Limb (tissue), 2 donors: ENCODE measurements at regions not wholly inside any gene's neighbourhood (a gene's known extent, or its start where the extent isn't known, plus 50 kb on each side); places are given as distances from the start of the nearest gene placed in this dataset.

ENCODE experiments used
- DNase-seq, 2 donors: peaks; one replicate each; pipeline ENCODE4 v3.0.0-alpha.2; 2016; ENCODE audit errors: extremely low spot score in 2 of 2

DNA sequence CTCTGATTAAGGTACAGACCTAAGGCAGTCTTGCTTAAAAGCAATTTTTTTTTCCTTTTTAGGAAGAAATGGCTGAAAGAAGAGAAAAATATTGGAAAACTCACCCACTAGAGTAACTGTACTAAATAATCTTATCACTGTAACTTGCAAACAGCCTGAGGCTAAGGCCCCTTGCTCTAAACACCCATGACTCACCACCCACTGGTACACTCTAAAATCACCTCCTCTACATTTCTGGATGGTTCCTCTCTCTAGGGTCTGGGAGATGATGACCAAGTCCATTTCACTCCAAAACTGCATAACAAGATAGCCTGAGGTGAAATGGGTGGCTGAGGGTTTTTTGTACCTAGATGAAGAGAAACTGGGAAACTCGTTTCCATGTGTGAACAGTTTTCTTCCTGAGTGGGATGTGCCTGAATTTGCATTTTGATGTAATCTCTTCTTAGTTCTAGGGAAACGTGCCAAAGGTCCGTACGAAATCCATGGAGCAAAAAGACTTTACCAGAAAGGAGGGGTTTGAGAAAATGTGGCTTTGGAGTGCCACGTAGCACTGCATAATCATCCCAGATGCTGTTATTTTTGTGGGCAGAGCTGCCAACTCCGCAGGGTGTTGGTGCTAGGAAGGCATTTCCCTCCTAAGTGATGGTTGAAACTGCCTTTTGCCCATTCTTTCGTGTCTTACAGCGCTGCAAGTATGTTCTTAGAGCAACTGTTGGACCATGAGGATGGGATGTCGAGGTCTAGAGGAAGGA, 113.5 kb upstream of the C10orf90 start:
- no peak for DNase-seq

- DNase-seq, result no peak
Measured at GRCh38 chr10:126787201-126787600, 116.7 kb upstream of the C10orf90 start.

- DNase-seq, result no peak
Measured at GRCh38 chr10:126795318-126795717, 109.9 kb upstream of the DOCK1 start.

DNA sequence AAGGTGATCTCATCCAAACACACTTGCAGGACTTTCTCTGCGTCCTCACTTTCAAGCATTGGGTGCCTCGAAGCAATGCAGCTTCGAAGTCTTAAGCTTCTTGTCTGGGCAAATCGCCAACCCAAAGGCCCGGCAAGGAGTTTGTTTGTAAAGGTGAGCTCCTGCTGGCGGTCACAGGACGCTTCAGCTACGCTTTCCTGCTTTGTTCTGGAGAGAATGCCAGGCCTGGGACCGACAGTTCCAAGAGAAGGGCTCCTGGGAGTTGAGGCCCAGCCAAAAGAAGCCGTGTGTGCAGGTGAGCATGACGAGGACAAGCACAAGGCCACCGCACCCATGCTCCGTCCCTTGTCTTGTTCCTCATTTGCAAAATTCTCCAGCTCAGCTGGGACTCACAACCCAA, 106.6 kb upstream of the DOCK1 start:
- peak in 1 of 2 donors; percentile 37 for DNase-seq

GRCh38 chr10:126803394-126803793, 101.8 kb upstream of the DOCK1 start:
- no peak for DNase-seq

DNA sequence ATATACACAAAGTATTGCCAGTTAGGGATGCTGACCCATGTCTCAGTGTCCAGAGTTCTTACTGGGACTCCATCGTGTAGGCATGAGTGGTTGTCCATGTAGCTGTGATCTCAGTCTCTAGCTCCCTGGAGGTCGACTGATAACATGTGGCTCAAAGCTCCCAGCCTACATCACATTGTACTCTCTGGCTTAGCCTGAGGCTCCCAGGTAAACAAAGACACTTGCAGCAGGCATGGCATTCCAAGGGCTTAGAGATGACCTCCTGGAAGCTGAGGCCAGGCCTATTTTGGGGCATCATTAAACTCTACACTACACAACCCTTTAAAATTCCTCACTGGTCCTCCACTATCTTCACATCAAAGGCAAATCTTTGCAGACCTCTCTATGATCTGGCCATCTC, 100.8 kb upstream of the DOCK1 start:
- DNase-seq, result no peak

GRCh38 chr10:126806498-126806897, 98.7 kb upstream of the DOCK1 start:
- no peak for DNase-seq

DNA sequence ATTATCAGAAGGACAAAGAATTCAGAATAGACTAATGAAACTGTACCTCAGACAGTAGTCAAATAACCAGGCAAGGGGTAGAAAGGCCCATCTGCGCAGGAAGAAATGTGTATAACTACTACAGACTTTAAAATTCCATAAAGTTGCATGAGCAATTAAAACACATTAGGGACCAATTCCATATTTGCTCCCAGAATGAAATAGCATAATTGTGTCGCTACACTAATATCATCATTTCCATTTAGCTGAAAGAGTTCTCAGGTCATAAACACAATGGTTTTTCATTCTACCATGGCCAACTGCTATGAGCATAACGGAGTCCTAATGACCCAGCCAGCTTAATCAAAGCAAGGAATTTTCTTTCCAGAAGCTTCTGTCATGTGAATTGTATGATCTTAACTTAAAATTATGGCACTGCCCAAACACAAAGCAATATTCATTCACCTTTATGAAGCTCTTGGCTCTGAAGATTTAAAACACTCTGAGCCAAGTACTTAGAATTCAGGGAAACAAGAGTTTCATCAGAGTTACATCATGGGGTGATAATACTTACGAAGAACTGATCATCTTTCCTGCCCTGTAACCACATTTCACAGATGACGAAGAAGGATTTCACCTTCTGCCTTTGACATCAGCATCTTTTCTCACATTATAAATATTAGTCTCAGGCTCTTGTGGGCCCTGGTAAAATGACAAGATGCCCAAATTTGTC, 98.1 kb upstream of the DOCK1 start:
- DNase-seq, result no peak

DNA sequence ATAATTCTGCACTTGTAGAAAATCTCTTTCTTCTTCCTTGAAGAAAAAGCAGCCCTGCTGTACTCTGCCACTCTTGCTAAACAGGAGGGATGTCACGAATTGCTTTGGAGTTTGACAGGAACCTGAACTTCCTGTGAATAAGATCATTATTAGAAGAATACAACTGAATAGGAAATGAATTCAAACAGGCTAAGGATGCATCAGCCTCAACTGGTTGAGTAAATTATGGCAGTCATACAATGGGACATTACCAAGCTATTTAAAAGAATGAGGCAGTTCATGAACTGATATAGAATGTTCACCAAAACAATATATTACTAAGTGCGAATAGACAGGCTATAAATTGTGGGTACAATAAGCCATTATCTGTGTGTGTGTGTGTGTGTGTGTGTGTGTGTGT, 97.1 kb upstream of the DOCK1 start:
- DNase-seq, result no peak

GRCh38 chr10:126813432-126813831, 91.8 kb upstream of the DOCK1 start:
- DNase-seq, result no peak

DNA sequence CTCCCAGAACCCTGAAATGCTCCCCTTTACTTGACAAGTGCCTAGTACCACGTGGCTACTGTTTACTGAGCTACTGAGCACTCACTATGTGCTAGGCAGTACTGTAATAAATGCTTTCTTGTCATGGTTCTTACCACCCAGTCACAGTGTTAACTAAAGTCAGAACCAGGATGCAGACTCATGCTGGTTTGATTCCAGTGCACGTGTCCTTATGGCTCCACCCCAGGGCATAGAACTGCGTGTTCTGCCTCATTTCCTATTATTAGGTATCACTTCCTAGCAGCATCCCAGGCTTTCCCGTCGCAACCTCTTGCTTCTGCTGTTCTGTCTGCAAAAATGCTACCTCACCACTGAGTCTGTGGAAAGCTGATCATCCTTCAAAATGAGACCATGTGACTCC, 71.7 kb upstream of the DOCK1 start:
- DNase-seq, result no peak

- DNase-seq, result no peak
Measured at GRCh38 chr10:126836009-126836408, 69.2 kb upstream of the DOCK1 start.

GRCh38 chr10:126838316-126838715, 66.9 kb upstream of the DOCK1 start:
- no peak for DNase-seq

DNA sequence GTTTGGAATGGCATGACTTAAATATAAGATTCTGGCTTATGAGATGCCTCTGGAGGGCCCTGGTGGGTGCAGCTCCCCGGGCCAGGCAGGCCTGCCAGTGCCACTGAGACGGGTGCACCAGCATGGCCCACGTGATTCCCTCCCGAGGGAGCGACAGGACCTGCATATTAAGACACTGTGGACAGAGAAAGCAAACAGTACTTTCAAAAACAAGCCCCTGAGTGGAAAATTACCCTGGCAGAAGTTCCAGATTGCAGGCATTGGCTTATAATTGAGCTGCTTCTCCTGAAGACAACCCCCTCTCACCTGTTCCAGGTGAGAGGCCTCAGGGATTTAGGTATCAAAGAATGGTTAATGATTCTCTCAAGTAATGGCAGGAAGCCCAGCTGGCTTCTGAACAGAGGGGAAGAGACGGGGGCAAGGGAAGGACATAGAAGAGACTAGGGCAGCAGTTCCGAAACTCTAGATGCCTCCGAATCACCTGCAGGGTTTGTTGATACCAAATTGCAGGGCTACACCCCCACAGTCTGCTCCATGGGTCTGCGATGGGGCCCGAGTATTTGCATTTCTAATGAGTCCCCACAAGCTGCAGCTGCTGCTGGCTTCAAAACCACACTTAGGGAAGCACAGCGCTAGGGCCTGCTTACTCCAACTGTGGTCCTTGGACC, 66.0 kb upstream of the DOCK1 start:
- no peak for DNase-seq

DNA sequence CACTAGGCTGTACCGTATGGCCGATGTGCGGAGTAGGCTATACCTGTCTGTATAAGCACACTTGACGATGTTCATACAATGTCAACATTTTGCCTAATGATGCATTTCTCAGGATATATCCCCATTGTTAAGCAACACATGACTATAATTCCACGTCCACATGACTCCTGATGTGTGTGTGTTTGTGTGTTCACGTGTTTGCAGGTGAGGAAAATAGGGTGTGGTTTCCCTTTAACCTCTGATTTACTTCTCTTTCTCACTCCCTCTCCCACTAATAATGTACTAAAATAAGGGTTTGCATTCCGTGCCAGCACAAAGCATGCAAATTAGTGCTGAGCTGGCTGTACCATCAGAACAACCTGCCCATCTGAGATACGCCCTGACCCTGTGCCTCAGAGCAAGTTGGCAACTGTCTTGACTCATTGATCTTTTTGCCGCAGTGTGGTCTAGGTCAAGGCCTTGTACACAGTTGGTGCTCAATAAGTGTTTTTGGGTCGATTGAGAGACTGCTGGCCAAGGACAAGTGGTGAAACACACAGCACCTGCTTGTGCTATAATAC, 64.6 kb upstream of the DOCK1 start:
- DNase-seq, result no peak

DNA sequence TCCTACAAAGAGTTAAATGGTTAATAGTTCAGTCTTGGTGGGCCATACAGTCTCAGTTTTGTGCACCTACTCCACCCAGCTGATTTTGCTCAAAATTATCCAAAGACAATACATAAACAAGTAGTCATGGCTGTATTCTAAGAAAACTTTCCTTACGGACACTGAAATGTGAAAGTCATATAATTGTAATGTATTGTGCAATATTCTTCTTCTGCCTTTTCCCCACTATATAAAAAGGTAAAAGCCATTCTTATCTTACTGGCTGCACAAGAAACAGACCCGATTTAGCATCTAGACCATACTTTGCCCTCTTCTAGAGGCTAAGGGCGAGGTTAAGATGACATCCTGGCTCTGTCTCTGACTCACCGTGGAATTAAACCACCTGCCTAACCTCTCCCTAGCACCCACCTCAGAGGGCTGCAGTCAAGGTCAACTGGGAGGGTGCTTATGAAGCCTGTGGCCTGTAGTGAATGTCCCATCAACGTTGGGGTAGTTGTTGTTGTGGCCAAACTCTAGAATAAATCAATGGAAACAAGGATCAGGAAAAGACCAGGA, 63.8 kb upstream of the DOCK1 start:
- no peak for DNase-seq

DNA sequence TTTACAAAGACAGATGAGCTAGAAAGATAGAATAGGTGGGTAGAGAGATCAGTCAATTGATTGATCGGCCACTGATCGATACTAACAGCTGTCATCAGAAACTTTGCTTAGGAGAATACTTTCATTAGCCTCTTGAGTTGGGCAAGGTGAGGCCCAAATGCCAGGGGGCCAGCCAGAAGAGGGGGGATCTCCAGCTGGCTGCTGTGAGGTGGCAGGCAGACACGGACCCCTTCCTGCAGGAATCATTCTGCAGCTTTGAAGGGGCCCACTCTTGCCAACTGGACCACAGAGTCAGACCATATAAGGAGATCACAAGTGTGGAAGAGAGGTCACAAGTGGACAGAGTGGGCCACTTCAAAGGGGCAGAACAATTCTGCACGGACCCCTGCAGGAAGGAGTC, 62.9 kb upstream of the DOCK1 start:
- DNase-seq, result no peak

DNA sequence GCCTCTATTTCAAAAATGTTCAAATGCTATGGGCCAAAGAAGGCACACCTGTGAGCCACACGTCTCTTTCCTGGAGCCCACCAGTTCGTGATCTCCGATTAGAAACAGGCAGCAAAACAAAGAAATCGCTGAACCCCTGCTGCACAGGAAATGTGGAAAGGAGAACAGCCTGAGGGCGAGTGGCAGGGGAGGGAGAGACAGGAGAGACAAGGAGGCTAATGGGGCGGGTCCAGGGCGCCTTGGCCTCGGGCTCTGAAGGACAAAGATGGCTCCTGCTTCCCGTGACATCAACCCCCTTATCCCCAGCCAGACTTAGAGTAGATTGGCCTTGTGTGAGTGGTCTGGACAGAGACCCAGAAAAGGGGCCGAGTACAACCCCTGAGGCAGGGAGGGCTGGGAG, 62.4 kb upstream of the DOCK1 start:
- no peak for DNase-seq

- DNase-seq, result no peak
Measured at GRCh38 chr10:126843299-126843934, 61.8 kb upstream of the DOCK1 start.

DNA sequence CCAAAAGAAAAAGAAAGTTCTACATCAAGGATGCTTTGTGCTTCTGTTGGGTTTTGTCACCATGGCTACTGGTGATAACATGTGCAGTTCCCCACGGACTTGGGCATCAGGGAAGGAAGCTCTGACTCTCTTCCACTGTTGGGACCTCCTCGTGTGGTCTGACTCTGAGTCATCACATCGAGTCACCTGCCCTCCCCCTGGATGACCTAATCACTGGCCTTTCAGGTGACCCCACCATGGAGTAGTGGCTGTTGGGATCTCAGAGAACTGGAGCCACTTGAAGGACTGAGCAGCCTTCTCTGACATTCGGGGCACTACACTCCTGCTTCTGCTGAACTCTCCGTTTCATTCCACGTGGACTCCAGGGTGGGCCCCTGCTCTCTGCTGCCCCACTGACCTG, 60.8 kb upstream of the DOCK1 start:
- no peak for DNase-seq

DNA sequence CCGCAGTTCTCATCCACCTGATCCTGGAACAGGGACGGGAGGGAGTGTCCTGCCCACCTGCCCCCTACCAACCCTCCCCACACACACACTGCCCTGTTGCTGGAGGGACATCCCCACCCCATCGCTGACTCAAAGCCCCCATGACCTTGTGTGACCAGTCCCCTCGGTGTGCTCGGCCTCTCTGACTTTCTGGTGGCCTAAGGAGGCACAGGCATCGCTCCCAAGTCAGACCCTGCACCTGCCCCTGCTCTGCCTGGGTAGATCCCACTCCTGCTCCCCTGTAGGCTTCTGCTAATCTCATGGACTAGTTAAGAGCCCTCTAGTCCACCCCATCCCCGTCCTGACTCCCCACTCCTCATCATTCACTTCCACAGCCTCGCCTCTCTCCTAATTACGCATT, 58.8 kb upstream of the DOCK1 start:
- no peak for DNase-seq

GRCh38 chr10:126846959-126847358, 58.3 kb upstream of the DOCK1 start:
- no peak for DNase-seq
